HepG2 (cell line): ENCODE measurements at regions not wholly inside any gene's neighbourhood (a gene's known extent, or its start where the extent isn't known, plus 50 kb on each side); places are given as distances from the start of the nearest gene placed in this dataset.

Source experiments
- ATAC-seq: fragments of 200-7000 bp; cut with Tn5 transposase; 3 replicates; pipeline ENCODE4 v1.9.1; 2020; ENCODE audit warnings: mild to moderate bottlenecking, moderate library complexity
- BruUV-seq: library from RNA; stranded (reverse); fragments of 400-500 nt; replicated peaks from 2 replicates; lab custom pipeline; 2021; lab: Mats Ljungman, UMichigan
- CTCF ChIA-PET: fragments of 300-600 bp; formaldehyde crosslinking; extraction: SDS; loops from one replicate; lab custom pipeline; 2021; ENCODE audit warnings: low total read pairs, inconsistent platforms, low intra/inter-chr PET ratio; lab: Yijun Ruan, JAX
- POLR2A ChIA-PET: fragments of 350-600 bp; sonication (Branson Sonifier 250); formaldehyde crosslinking; loops from one replicate; lab custom pipeline; 2020; ENCODE audit warnings: antibody characterized with exemption, inconsistent platforms; lab: Yijun Ruan, JAX
- DNase-seq: peaks from one replicate; pipeline ENCODE4 v3.0.0-alpha.2; 2015; ENCODE audit warnings: low spot score
- FAIRE-seq: peaks from 3 replicates; lab custom pipeline; 2011; peaks lifted over from hg19 to GRCh38; lab: Jason Lieb, UNC
- H2AFZ ChIP-seq: one replicate; pipeline ENCODE4 v1.6.1; 2011; ENCODE audit warnings: low read length, inconsistent platforms
- H3K27ac ChIP-seq: fragments of 300-600 bp; 3 replicates; pipeline ENCODE4 v1.8.0; 2011; ENCODE audit warnings: mixed run types, mild to moderate bottlenecking, mixed read lengths, low read length, inconsistent platforms; ENCODE audit not compliant: insufficient read depth; ENCODE audit errors: extremely low read length
- H3K27me3 ChIP-seq, 2 experiments: fragments of 200-600 bp in 1 of 2; 2 replicates in 1 of 2; 3 replicates in 1 of 2; pipeline versions ENCODE4 v1.6.0 to v1.8.0; 2011; ENCODE audit warnings: low read length in 2 of 2, mild to moderate bottlenecking in 2 of 2, moderate library complexity in 2 of 2, inconsistent platforms in 1 of 2; ENCODE audit not compliant: insufficient read depth in 2 of 2, control insufficient read depth in 1 of 2
- H3K36me3 ChIP-seq, 2 experiments: fragments of 200-600 bp in 1 of 2; replicated peaks in 1 of 2; 2 replicates in 1 of 2; 3 replicates in 1 of 2; pipeline versions ENCODE4 v1.5.1 to v1.8.0; 2011; ENCODE audit warnings: low read length in 2 of 2, inconsistent platforms in 1 of 2; ENCODE audit not compliant: insufficient read depth in 2 of 2, control insufficient read depth in 1 of 2
- H3K4me1 ChIP-seq: 2 replicates; pipeline ENCODE4 v1.5.1; 2012; ENCODE audit warnings: low read length, inconsistent platforms; ENCODE audit not compliant: insufficient read depth
- H3K4me2 ChIP-seq: 2 replicates; pipeline ENCODE4 v1.6.0; 2011; ENCODE audit warnings: low read depth, low read length, inconsistent platforms
- H3K4me3 ChIP-seq, 3 experiments: fragments of 200-600 bp in 1 of 3; sonication (generic), shearing (Covaris generic) in 1 of 3; replicated peaks in 1 of 3; 2 replicates each; pipeline ENCODE4 v1.5.1; 2011 to 2016; ENCODE audit warnings: low read length in 3 of 3, inconsistent platforms in 2 of 3, low read depth in 2 of 3, mild to moderate bottlenecking in 2 of 3, control low read depth in 1 of 3, mixed read lengths in 1 of 3; ENCODE audit not compliant: insufficient read depth in 1 of 3
- H3K79me2 ChIP-seq: one replicate; pipeline ENCODE4 v1.6.1; 2011; ENCODE audit warnings: low read length, inconsistent platforms; ENCODE audit not compliant: insufficient read depth
- H3K9ac ChIP-seq: 2 replicates; pipeline ENCODE4 v1.6.0; 2011; ENCODE audit warnings: mild to moderate bottlenecking, low read depth, low read length, inconsistent platforms; ENCODE audit not compliant: insufficient read depth
- H3K9me3 ChIP-seq: 2 replicates; pipeline ENCODE4 v1.5.1; 2012; ENCODE audit warnings: mild to moderate bottlenecking, low read length
- H4K20me1 ChIP-seq: 2 replicates; pipeline ENCODE4 v1.6.0; 2011; ENCODE audit warnings: inconsistent platforms, mild to moderate bottlenecking, low read length, moderate library complexity; ENCODE audit not compliant: insufficient read depth
- FOXJ3 ChIP-seq: sonication (generic); formaldehyde crosslinking; IDR thresholded peaks from 2 replicates; pipeline ENCODE4 v1.4.0; 2020; ENCODE audit warnings: missing genetic modification reagents, mild to moderate bottlenecking, borderline replicate concordance
- HOXA7 ChIP-seq: sonication (generic); formaldehyde crosslinking; IDR thresholded peaks from 2 replicates; pipeline ENCODE4 v1.8.1; 2022; ENCODE audit warnings: mild to moderate bottlenecking, missing genetic modification reagents, moderate library complexity
- IKZF4 ChIP-seq: sonication (generic); formaldehyde crosslinking; IDR thresholded peaks from 2 replicates; pipeline ENCODE4 v1.5.1; 2020; ENCODE audit warnings: borderline replicate concordance, mild to moderate bottlenecking, low read depth, missing genetic modification reagents; ENCODE audit errors: not compliant biosample characterization
- NFE2 ChIP-seq: sonication (generic); formaldehyde crosslinking; IDR thresholded peaks from 2 replicates; pipeline ENCODE4 v1.4.0; 2020; ENCODE audit warnings: missing genetic modification reagents
- NFE2L1 ChIP-seq: sonication (generic); formaldehyde crosslinking; IDR thresholded peaks from 2 replicates; pipeline ENCODE4 v1.4.0; 2020; ENCODE audit warnings: missing genetic modification reagents, mild to moderate bottlenecking, borderline replicate concordance
- SP4 ChIP-seq: sonication (generic); formaldehyde crosslinking; IDR thresholded peaks from 2 replicates; pipeline ENCODE4 v1.8.1; 2023; ENCODE audit warnings: mild to moderate bottlenecking, missing genetic modification reagents
- ZBTB37 ChIP-seq: sonication (generic); formaldehyde crosslinking; IDR thresholded peaks from 2 replicates; pipeline ENCODE4 v1.4.0; 2020; ENCODE audit warnings: mild to moderate bottlenecking, missing genetic modification reagents
- ZNF530 ChIP-seq: sonication (generic); formaldehyde crosslinking; IDR thresholded peaks from 2 replicates; pipeline ENCODE4 v1.5.0; 2020; ENCODE audit warnings: low read depth, mild to moderate bottlenecking, missing genetic modification reagents
- ZNF562 ChIP-seq: sonication (generic); formaldehyde crosslinking; IDR thresholded peaks from 2 replicates; pipeline ENCODE4 v1.8.0; 2022; ENCODE audit warnings: missing genetic modification reagents, borderline replicate concordance
- ZNF615 ChIP-seq: sonication (generic); formaldehyde crosslinking; IDR thresholded peaks from 2 replicates; pipeline ENCODE4 v1.5.0; 2020; ENCODE audit warnings: mild to moderate bottlenecking, missing genetic modification reagents, borderline replicate concordance
- WGBS: methylation state at CpG from one replicate; pipeline ENCODE4 v1.1.6; 2017; ENCODE audit warnings: low lambda C conversion rate; 5-methylcytosine and 5-hydroxymethylcytosine counted together
- in situ Hi-C: cut with HindIII; loops from 2 replicates; pipeline ENCODE4 v1.10.0; 2017; ENCODE audit warnings: low pct_unique_long_range_greater_than_20kb; ENCODE audit not compliant: extremely low pct_ligation_motif_present
- intact Hi-C: fragments of 100-400 bp; cut with micrococcal nuclease; formaldehyde crosslinking; loops from one replicate; pipeline ENCODE4 v1.10.0; 2022; ENCODE audit not compliant: unreplicated experiment

- POLR2A ChIA-PET: no interaction called here
- no TSS peak for BruUV-seq
- Histone ChIP-seq H3K36me3 (no peaks in the 10 kb centered on the region), H3K4me2 (no peak overlapping the region), H3K27me3 (no peaks in the 10 kb centered on the region), H3K4me1 (no peaks in the 10 kb centered on the region), H3K79me2 (no peaks in the 10 kb centered on the region), H3K9me3 (no peaks in the 10 kb centered on the region), H3K9ac (no peak overlapping the region), H4K20me1 (no peaks in the 10 kb centered on the region), H3K4me3 (no peak overlapping the region), H3K27ac (no peak overlapping the region), H2AFZ (no peak overlapping the region)
- DNase-seq (no peak), ATAC-seq (no peak), FAIRE-seq (no peak)
- in situ Hi-C loops (no loop called here), intact Hi-C loops (no loop called here)
- TF ChIP-seq ZNF530 (CRISPR knock-in tag) (no peak), IKZF4 (CRISPR knock-in tag) (no peak), HOXA7 (CRISPR knock-in tag) (no peak), ZNF615 (CRISPR knock-in tag) (no peak), NFE2 (CRISPR knock-in tag) (peak; percentile 43; the same call in 1 of the 2 replicates), ZBTB37 (CRISPR knock-in tag) (no peak), ZNF562 (CRISPR knock-in tag) (no peak)
- 0% methylated on average over 6 of the region's 6 CpGs for WGBS
- CTCF ChIA-PET: no interaction called here
These were observed 288.7 kb upstream of the DSEL start for GRCh38 chr18:67805261-67805660.

GRCh38 chr18:67794521-67794920, 278.0 kb upstream of the DSEL start:
- no peak for DNase-seq
- H3K9me3 ChIP-seq: no peaks in the 10 kb centered on the region
- 44% methylated on average over 2 of the region's 2 CpGs for WGBS
- POLR2A ChIA-PET: no interaction called here
- no peaks in the 10 kb centered on the region for H3K4me1 ChIP-seq
- H3K27ac ChIP-seq: no peak overlapping the region
- H3K27me3 ChIP-seq: no peaks in the 10 kb centered on the region
- no peak overlapping the region for H3K4me2 ChIP-seq
- H3K36me3 ChIP-seq: no peaks in the 10 kb centered on the region
- no peaks in the 10 kb centered on the region for H3K79me2 ChIP-seq
- in situ Hi-C loops: no loop called here
- H3K4me3 ChIP-seq: no peak overlapping the region
- intact Hi-C loops: no loop called here
- no peaks in the 10 kb centered on the region for H4K20me1 ChIP-seq
- TF ChIP-seq NFE2L1 (no peak), FOXJ3 (CRISPR knock-in tag) (no peak), SP4 (CRISPR knock-in tag) (no peak)
- FAIRE-seq: no peak
- BruUV-seq: no TSS peak
- ATAC-seq: no peak
- CTCF ChIA-PET: no interaction called here
- no peak overlapping the region for H3K9ac ChIP-seq
- no peak overlapping the region for H2AFZ ChIP-seq
